ENCODE measurements at regions not wholly inside any gene's neighbourhood (a gene's known extent, or its start where the extent isn't known, plus 50 kb on each side); places are given as distances from the start of the nearest gene placed in this dataset.

DNA sequence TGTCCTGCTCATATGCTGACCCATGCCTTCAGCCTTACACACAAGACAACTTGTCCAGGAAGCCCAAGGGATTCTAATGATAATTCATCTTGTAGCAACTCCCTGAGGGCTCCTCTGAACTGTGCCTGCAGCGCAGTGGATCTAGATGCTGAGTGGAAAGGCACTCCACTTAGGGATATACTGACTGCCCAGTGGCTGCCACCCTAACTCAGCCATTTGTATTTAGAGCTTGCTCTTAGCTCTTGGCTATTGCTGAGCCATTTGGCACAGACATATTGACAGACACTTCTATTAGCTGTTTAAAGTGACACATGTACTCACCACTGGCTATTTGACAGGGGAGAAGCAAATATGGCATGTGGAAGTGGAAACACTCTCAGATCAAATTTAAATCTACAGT is 278.3 kb upstream of the SGK1 start:
- no peak overlapping the region for H3K4me3 ChIP-seq (ENCODE audit: low read depth, low read length)
- TF ChIP-seq, protein P1, sequence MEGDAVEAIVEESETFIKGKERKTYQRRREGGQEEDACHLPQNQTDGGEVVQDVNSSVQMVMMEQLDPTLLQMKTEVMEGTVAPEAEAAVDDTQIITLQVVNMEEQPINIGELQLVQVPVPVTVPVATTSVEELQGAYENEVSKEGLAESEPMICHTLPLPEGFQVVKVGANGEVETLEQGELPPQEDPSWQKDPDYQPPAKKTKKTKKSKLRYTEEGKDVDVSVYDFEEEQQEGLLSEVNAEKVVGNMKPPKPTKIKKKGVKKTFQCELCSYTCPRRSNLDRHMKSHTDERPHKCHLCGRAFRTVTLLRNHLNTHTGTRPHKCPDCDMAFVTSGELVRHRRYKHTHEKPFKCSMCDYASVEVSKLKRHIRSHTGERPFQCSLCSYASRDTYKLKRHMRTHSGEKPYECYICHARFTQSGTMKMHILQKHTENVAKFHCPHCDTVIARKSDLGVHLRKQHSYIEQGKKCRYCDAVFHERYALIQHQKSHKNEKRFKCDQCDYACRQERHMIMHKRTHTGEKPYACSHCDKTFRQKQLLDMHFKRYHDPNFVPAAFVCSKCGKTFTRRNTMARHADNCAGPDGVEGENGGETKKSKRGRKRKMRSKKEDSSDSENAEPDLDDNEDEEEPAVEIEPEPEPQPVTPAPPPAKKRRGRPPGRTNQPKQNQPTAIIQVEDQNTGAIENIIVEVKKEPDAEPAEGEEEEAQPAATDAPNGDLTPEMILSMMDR (IDR thresholded peaks at IDR 0.05; ENCODE audit: low read depth, low read length), result no peak

DNA sequence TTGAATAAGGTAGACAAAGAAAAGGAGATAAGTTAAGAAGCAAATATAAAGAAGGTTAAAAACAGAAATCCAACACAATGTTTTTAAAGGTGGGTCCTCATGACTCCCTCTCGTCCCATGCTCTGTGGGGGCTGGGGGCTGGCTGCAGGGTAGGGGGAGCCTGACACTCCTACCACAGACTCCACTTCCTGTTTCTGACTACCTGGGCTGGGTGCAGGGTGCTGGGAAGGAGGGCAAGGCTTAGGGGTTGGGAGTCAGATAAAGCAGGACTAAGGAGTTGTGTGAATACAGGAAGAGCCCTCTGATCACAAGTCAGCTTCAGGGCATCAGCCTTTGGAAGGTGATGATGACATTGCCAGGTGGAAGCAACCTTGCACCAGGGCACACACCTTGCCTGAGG is 277.0 kb upstream of the SGK1 start:
- no peak overlapping the region for H3K4me3 ChIP-seq (ENCODE audit: low read depth, low read length)
- TF ChIP-seq, protein P1 (IDR thresholded peaks at IDR 0.05; ENCODE audit: low read depth, low read length), result no peak

DNA sequence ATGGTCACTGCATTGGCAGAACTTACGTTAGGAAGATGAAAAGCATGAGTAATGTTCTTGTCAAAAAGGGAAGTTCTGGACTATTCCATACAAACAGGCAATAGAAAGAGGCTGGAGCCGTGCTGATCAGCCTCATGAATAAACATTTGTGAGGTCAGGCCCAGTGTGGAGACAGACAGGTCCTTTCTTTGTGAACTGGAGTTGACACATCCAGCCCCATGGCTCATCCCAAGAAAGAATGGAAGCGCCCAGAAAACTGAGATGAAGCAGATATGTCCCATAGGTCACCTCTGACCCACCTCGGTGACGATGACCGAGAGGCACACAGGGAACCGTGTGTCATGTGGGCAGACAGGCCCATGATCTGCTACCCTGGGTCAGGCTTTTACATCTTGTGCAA is 276.0 kb upstream of the SGK1 start:
- TF ChIP-seq, protein P1 (IDR thresholded peaks at IDR 0.05; ENCODE audit: low read depth, low read length), result no peak
- no peak overlapping the region for H3K4me3 ChIP-seq (ENCODE audit: low read depth, low read length)

DNA sequence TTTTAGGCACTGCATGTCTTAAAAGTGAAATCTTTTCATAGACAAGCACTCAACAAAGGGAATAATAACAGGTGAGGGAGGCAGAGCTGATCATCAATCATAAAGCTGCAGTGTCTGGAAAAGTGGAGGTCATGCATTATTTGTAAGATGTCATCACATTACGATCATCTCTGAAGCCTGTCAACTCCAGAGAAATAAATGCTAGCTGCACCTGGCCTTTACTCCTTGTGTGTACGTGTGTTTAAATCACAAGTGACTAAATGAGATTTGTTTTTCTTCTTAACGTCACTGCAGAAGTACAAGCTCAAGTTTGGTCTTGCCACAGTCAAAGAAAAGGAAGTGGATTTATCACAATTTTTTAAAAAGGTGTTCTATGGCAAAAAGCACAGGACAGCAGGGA is 275.5 kb upstream of the SGK1 start:
- TF ChIP-seq, protein P1 (IDR thresholded peaks at IDR 0.05; ENCODE audit: low read depth, low read length), result no peak
- H3K4me3 ChIP-seq (ENCODE audit: low read depth, low read length), result no peak overlapping the region

DNA sequence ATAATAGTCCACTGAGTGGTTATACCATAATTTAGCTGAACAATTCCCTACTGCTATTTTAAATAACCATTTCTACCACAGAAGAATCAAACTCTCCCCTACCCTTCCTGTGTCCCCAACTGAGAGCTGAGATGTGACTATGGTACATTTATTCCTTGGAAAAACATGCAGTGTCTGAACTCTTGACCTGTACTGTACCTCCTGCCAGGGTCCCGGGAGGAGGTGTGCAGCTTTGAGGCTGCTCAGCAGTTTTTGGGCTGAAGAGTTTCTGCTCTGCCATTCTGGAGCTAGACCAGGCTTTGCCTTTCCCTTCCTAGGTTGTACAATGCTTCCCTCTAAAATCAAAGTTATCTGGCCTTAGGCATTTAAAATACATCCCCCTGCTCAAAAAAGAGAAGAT is 275.1 kb upstream of the SGK1 start:
- TF ChIP-seq, protein P1 (IDR thresholded peaks at IDR 0.05; ENCODE audit: low read depth, low read length), result no peak
- H3K4me3 ChIP-seq (ENCODE audit: low read depth, low read length), result no peak overlapping the region

DNA sequence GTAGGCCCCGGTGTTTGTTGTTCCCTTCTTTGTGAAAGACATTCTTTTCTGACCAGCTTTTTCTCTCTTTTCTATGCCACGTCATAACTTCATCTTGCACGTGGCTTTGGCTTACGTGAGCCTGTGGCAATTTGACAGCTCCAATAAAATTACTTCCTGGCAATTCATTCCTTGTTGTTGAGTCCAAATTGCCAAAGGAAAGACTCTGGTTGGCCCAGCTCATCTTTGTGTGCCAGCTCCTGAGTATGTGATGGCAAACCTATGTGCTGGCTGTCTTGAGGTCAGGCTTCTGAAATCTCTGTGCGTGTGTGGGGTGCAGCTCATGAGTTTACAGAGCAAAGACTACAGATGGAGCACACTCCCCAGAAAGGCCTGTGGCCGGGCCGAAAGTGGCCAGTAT is 272.5 kb upstream of the SGK1 start:
- no peak overlapping the region for H3K4me3 ChIP-seq (ENCODE audit: low read depth, low read length)
- TF ChIP-seq, protein P1 (IDR thresholded peaks at IDR 0.05; ENCODE audit: low read depth, low read length), result no peak

DNA sequence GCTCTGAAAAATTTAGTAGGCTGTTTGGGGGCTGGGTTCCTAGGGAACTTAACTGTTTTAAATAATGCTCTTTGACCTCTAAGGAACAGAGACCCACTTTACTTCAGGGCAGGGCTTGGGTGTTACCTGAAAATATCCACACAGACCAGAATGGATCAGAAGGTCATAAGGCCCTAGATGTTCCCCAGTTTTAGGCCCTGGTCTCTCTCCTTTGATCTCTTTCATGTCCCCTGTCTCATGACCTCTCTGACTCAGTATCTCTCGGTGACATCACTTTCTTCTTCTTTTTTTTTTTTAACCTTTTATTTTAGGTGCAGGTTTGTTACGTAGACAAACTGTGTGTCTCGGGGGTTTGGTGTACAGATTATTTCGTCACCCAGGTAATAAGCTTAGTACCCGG is 272.1 kb upstream of the SGK1 start:
- H3K4me3 ChIP-seq (ENCODE audit: low read depth, low read length), result no peak overlapping the region
- TF ChIP-seq, protein P1 (IDR thresholded peaks at IDR 0.05; ENCODE audit: low read depth, low read length), result no peak
